Muscle layer of colon (tissue), 2 donors: ENCODE measurements at regions not wholly inside any gene's neighbourhood (a gene's known extent, or its start where the extent isn't known, plus 50 kb on each side); places are given as distances from the start of the nearest gene placed in this dataset.

Source experiments
- H3K27ac ChIP-seq: one replicate; pipeline ENCODE4 v1.7.0; 2013; ENCODE audit warnings: low read depth, mild to moderate bottlenecking, low read length, moderate library complexity
- H3K27me3 ChIP-seq, 2 donors: one replicate each; pipeline ENCODE4 v1.7.0; 2013; ENCODE audit warnings: low read length in 2 of 2, mild to moderate bottlenecking in 2 of 2; ENCODE audit not compliant: insufficient read depth in 2 of 2, control insufficient read depth in 1 of 2
- H3K36me3 ChIP-seq: one replicate; pipeline ENCODE4 v1.7.0; 2013; ENCODE audit warnings: mild to moderate bottlenecking, low read length; ENCODE audit not compliant: insufficient read depth
- H3K4me1 ChIP-seq: one replicate; pipeline ENCODE4 v1.7.0; 2013; ENCODE audit warnings: mild to moderate bottlenecking, low read length; ENCODE audit not compliant: insufficient read depth
- H3K4me3 ChIP-seq, 2 donors: one replicate each; pipeline ENCODE4 v1.7.0; 2013; ENCODE audit warnings: low read length in 2 of 2, low read depth in 1 of 2, mild to moderate bottlenecking in 1 of 2, moderate library complexity in 1 of 2
- H3K9ac ChIP-seq: one replicate; pipeline ENCODE4 v1.7.0; 2013; ENCODE audit warnings: low read length
- H3K9me3 ChIP-seq: one replicate; pipeline ENCODE4 v1.7.0; 2013; ENCODE audit warnings: mild to moderate bottlenecking, low read length
- donor health status: abdominal sarcoma.
- donor health status: Adenocarcinoma of cecum.

DNA sequence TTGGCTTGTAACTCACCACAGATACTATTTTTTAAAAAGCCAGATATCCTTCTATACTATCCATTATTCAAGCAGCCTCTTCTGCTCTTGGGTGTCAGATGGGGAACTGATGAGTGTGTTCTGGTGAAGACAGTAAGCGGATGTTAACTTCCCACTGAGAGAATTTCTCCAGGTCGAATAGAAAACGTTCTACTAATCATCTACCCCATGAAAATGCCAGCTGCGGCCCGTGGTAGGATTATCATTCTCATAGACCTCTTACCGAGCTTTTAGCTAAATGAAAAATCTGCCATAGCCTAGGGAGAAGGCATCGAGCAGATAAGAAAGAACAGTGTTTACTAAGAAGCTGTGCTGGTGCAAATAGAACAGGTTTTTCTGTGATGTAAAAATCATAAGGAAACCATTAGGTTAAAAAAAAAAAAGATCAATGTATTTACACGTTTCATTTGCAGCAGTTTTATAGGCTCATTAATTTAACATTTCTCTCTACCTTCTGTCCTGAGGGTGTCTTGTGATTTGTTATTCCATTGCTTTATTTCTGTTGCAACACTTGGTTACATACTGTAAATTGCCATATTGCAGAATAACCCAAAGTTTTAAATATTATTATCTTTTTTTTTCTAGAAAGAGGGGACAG lies 1521.5 kb upstream of the ZEB2 start:
- no peak overlapping the region for H3K4me3 ChIP-seq
- H3K27ac ChIP-seq = no peak overlapping the region
- H3K27me3 ChIP-seq = no peaks in the 10 kb centered on the region
- no peaks in the 10 kb centered on the region for H3K36me3 ChIP-seq
- H3K4me1 ChIP-seq = no peaks in the 10 kb centered on the region
- H3K9me3 ChIP-seq = no peaks in the 10 kb centered on the region
- no peak overlapping the region for H3K9ac ChIP-seq

DNA sequence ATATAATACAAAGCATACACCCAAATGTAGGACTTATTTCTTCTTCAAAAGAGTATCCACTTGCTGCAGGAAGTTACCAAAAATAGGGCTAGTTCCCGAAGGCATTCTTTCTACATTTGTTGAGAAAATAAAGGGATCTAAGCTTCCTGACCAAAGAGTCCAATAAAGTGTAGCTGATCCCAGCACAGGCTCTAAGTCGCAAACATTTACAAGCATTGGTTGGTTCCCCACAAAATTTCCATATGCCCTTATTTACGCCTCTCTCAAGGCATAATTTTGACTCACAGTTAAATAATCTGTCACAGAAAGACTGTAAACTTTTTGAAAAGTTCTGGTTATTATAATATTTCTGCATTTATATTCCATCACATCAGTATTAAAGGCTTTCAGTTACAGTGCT lies 1520.1 kb upstream of the ZEB2 start:
- Histone ChIP-seq H3K27me3 (no peaks in the 10 kb centered on the region), H3K36me3 (no peaks in the 10 kb centered on the region), H3K9ac (no peak overlapping the region), H3K4me1 (no peaks in the 10 kb centered on the region), H3K9me3 (no peaks in the 10 kb centered on the region), H3K4me3 (no peak overlapping the region), H3K27ac (no peak overlapping the region)

DNA sequence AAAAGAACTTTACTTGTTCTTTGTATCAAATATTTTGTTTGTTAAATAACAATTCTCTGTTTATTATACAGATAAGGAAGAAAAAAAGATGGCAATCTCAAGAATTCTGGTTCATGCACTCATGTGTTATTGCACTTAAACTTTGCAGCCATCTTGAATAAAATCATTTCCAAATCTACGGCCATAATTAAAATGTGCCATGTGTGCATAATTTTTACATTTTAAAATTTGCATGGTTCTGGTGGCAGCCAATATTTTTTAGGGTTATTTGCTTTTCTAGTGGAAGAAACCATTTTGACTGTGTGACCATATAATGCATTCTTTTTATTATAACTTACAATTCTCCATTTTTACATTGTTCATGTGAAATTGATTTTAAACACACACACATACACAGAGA lies 1518.1 kb upstream of the ZEB2 start:
- no peaks in the 10 kb centered on the region for H3K4me1 ChIP-seq
- no peak overlapping the region for H3K4me3 ChIP-seq
- no peaks in the 10 kb centered on the region for H3K36me3 ChIP-seq
- H3K9me3 ChIP-seq = no peaks in the 10 kb centered on the region
- no peaks in the 10 kb centered on the region for H3K27me3 ChIP-seq
- H3K9ac ChIP-seq = no peak overlapping the region
- no peak overlapping the region for H3K27ac ChIP-seq

DNA sequence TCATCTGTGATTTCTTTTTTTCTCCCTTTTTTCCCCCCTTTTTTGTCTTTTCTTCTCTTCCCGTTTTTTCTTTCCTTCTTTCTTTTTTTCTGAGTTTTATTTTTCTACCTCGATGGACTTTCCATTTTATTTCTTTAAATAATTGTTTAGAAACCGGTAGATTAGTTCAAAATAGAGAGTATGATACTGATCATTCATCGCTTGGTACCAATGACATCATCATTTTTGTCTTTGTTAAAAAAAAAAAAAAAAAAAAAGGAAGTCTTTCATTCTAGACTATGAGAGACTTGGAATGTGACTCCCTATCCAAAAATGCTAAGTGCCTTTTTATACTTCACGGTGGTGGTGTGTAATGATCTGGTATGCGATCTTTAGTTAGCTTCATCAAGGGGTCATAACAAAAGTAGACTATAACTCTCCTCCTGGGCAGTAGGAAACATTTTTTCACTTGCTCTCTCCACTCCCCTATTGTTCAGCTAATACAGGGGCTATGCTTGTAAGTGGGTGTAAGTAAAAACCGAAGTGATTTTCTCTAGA lies 1517.5 kb upstream of the ZEB2 start:
- no peaks in the 10 kb centered on the region for H3K9me3 ChIP-seq
- H3K36me3 ChIP-seq = no peaks in the 10 kb centered on the region
- no peak overlapping the region for H3K27ac ChIP-seq
- no peak overlapping the region for H3K9ac ChIP-seq
- no peaks in the 10 kb centered on the region for H3K27me3 ChIP-seq
- H3K4me1 ChIP-seq = no peaks in the 10 kb centered on the region
- H3K4me3 ChIP-seq = no peak overlapping the region

DNA sequence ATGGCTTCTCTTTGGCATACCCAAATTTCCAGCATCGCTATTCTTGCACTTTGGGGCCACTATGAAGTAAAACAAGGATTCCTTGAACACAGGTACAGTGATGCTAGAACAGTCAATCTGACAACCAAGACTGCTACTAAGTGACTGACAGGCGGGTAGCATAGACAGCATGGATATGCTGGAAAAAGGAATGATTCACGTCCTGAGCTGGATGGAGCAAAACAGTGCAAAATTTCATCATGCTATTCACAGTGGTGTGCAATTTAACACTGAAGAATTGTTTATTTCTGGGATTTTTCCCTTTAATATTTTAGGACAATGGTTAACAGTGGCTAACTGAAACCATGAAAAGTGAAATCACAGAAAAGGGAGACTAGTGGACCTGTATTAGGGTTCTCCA lies 1511.2 kb upstream of the ZEB2 start:
- Histone ChIP-seq H3K9ac (no peak overlapping the region), H3K4me3 (no peak overlapping the region), H3K36me3 (no peaks in the 10 kb centered on the region), H3K4me1 (no peaks in the 10 kb centered on the region), H3K27ac (no peak overlapping the region), H3K9me3 (no peaks in the 10 kb centered on the region), H3K27me3 (no peaks in the 10 kb centered on the region)

DNA sequence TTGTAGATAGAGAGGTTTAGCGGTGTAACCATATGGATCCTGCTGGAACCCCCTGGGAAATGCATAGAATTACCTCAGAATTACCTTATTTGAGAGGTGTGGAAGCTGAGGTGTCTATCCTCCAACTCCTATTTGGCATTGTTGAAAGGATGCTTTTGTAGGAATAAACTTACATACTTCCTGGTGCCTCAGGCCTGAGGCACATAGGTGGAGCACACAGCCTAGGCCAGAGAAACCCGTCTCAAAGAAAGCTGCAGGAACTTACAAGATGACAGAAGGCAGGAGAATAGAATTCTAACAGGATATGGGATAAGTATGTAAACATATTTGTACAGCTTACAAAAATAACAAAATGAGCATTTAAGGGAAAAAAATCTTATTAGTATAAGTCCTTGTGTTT lies 1507.2 kb upstream of the ZEB2 start:
- no peaks in the 10 kb centered on the region for H3K36me3 ChIP-seq

DNA sequence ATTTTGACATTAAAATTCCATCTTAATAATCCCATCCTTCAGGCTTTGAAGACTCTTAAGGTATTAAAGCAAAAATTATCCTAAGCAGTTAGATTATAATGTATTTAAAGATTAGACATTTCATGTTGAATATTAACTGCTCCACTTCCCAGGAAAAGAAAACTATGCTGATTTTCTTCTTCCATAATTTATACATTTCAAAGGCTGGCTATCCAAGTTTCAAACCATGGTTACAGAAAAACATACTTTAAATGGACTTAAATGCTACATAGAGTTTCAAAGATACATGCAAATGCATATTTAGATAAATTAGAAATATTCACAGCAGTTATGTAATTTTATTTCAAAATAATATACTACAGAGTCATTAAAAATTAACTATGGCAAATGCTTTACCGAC lies 1505.6 kb upstream of the ZEB2 start:
- H3K36me3 ChIP-seq = no peaks in the 10 kb centered on the region
- no peak overlapping the region for H3K9ac ChIP-seq
- no peak overlapping the region for H3K27ac ChIP-seq
- H3K27me3 ChIP-seq = no peaks in the 10 kb centered on the region
- no peaks in the 10 kb centered on the region for H3K9me3 ChIP-seq
- no peak overlapping the region for H3K4me3 ChIP-seq
- no peaks in the 10 kb centered on the region for H3K4me1 ChIP-seq

More for the DNA sequence above, 1507.2 kb upstream of the ZEB2 start:
- H3K4me1 ChIP-seq = no peaks in the 10 kb centered on the region
- no peaks in the 10 kb centered on the region for H3K9me3 ChIP-seq
- no peak overlapping the region for H3K9ac ChIP-seq
- H3K4me3 ChIP-seq = no peak overlapping the region
- H3K27ac ChIP-seq = no peak overlapping the region
- H3K27me3 ChIP-seq = no peaks in the 10 kb centered on the region

DNA sequence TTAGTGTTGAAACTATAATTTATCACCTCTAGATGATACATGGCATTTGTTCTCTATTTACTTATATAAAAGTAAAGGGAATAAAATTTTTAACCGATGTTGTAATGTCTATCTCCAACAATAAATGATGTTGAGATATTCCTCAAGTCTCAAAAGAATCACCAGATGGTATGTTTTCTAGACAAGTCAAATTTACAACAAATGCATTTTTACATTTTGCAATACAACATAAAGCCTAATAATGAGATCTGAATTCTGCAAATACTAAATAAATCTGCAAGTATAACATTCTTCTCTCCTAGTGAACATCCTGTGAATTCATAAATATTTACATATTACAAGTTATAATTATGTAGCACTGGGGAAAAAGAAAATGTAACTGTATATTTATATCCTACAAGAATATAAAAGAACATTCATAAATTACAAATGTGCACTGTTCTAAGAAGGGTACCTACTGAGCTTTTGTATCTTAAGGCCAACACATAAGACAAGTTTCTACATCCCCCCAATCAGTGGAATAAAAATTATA lies 1504.4 kb upstream of the ZEB2 start:
- Histone ChIP-seq H3K9me3 (no peaks in the 10 kb centered on the region), H3K4me3 (no peak overlapping the region)

DNA sequence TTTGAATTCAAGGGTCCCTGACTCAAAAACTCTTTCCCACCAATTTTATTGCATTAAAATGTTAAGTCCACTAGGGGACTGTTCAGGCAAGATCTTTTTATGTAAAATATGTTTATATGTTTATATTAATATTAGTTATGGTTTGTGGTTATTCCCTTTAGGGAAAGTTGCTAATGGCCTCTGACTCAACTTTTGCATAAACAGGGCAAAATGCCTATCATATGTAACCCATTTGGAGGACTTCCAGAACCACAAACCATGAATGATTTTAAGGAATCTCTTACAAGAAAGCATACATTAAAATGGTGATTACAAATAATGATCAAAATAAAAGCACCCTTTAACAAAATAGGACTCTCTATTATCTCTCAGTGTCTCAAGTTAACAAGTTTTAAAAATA lies 1484.5 kb upstream of the ZEB2 start:
- Histone ChIP-seq H3K4me1 (no peaks in the 10 kb centered on the region), H3K4me3 (no peak overlapping the region), H3K9ac (no peak overlapping the region), H3K27ac (no peak overlapping the region), H3K36me3 (no peaks in the 10 kb centered on the region), H3K27me3 (no peaks in the 10 kb centered on the region), H3K9me3 (no peaks in the 10 kb centered on the region)

More for the DNA sequence above, 1504.4 kb upstream of the ZEB2 start:
- H3K36me3 ChIP-seq = no peaks in the 10 kb centered on the region
- no peak overlapping the region for H3K9ac ChIP-seq
- no peaks in the 10 kb centered on the region for H3K27me3 ChIP-seq
- no peak overlapping the region for H3K27ac ChIP-seq
- H3K4me1 ChIP-seq = no peaks in the 10 kb centered on the region

DNA sequence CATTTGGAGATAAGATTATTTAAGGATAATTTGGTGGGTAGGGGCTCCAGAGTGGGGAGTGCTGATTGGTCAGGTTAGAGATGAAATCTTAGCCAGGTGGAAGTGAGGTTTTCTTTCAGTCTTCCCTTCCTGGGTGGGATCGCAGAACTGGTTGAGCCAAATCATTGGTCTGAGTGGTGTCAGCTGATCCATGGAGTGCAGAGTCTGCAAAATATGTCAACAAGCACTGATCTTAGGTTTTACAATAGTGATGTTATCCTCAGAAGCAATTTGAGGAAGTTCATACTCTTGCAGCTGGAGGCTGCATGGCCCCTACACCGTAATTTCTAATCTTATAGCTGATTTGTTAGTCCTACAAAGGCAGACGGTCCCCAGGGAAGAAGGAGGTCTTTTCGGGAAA lies 1483.4 kb upstream of the ZEB2 start:
- Histone ChIP-seq H3K4me3 (no peak overlapping the region), H3K27ac (no peak overlapping the region), H3K27me3 (no peaks in the 10 kb centered on the region), H3K9ac (no peak overlapping the region), H3K36me3 (no peaks in the 10 kb centered on the region), H3K9me3 (no peaks in the 10 kb centered on the region), H3K4me1 (no peaks in the 10 kb centered on the region)

DNA sequence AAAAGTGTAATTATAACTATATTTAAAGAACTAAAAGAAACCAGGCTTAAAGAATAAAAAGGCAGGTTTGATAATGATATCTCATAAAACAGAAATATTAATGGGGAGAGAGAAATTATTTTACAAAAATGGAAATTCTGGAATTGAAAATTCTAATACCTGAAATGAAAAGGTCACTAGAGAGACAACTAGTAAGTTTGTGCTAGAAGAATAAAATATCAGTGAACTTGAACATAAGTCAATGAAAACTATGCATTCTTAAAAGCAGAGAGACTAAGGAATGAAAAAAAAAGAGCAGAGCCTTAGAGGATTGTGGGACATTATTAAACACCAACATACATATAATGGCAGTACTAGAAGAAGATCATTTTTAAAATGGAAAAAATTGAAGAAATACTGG lies 1475.0 kb upstream of the ZEB2 start:
- no peak overlapping the region for H3K27ac ChIP-seq
- no peak overlapping the region for H3K4me3 ChIP-seq
- no peaks in the 10 kb centered on the region for H3K36me3 ChIP-seq
- no peaks in the 10 kb centered on the region for H3K9me3 ChIP-seq
- no peaks in the 10 kb centered on the region for H3K4me1 ChIP-seq
- no peak overlapping the region for H3K9ac ChIP-seq
- no peaks in the 10 kb centered on the region for H3K27me3 ChIP-seq

DNA sequence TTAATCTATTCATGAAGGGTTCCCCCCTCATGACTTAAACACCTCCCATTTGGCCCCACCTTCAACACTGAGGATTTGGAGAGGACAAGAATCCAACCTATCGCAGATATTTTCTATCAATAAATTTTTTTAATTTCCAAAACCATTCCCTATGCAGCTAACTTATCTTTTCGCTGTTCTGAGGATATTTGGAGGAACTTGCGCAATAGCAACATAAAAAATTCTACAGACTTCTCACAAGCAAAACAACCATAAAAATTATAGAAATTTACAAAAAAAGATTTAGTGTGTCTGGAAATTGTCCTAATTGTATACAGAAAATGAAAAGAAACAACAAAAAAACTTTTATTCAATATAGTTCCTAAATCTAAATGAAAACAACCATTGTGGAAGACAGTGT lies 1472.7 kb upstream of the ZEB2 start:
- H3K4me1 ChIP-seq = no peaks in the 10 kb centered on the region

More for the DNA sequence above, 1472.7 kb upstream of the ZEB2 start:
- Histone ChIP-seq H3K27ac (no peak overlapping the region), H3K4me3 (no peak overlapping the region), H3K9me3 (no peaks in the 10 kb centered on the region), H3K27me3 (no peaks in the 10 kb centered on the region), H3K9ac (no peak overlapping the region), H3K36me3 (no peaks in the 10 kb centered on the region)
